Psoas muscle (tissue), 7 donors: ENCODE measurements at regions not wholly inside any gene's neighbourhood (a gene's known extent, or its start where the extent isn't known, plus 50 kb on each side); places are given as distances from the start of the nearest gene placed in this dataset.

Source experiments
- ATAC-seq, 4 donors: fragments of 200-7000 bp; cut with Tn5 transposase; one replicate each; pipeline ENCODE4 v1.9.1; 2020; ENCODE audit warnings: moderate library complexity in 3 of 4, mild to moderate bottlenecking in 2 of 4
- DNase-seq, 2 donors: peaks; one replicate each; pipeline ENCODE4 v3.0.0-alpha.2; 2020
- H3K27ac ChIP-seq: fragments of 200-600 bp; one replicate; pipeline ENCODE4 v1.8.0; 2022
- H3K27me3 ChIP-seq, 3 donors: fragments of 200-600 bp in 1 of 3; one replicate each; pipeline versions ENCODE4 v1.6.1 to v1.8.0; 2013 to 2022; ENCODE audit warnings: low read length in 2 of 3, mild to moderate bottlenecking in 2 of 3, moderate library complexity in 1 of 3; ENCODE audit not compliant: insufficient read depth in 3 of 3
- H3K36me3 ChIP-seq, 2 donors: fragments of 200-600 bp in 1 of 2; one replicate each; pipeline versions ENCODE4 v1.6.1 to v1.8.0; 2013 to 2022; ENCODE audit warnings: low read depth in 1 of 2, mild to moderate bottlenecking in 1 of 2, moderate library complexity in 1 of 2; ENCODE audit not compliant: insufficient read depth in 1 of 2
- H3K4me1 ChIP-seq: fragments of 200-600 bp; one replicate; pipeline ENCODE4 v1.8.0; 2022
- H3K4me3 ChIP-seq: fragments of 200-600 bp; one replicate; pipeline ENCODE4 v1.8.0; 2022; ENCODE audit warnings: mild to moderate bottlenecking
- H3K9me3 ChIP-seq: fragments of 200-600 bp; one replicate; pipeline ENCODE4 v1.8.0; 2022
- WGBS, 3 donors: extraction: QIAGEN DNeasy Blood & Tissue Kit; methylation state at CpG; one replicate each; pipeline versions ENCODE4 v1.1.6 to v1.1.7; 2013; 5-methylcytosine and 5-hydroxymethylcytosine counted together
- intact Hi-C, 2 donors: fragments of 100-400 bp; cut with DNase I; formaldehyde crosslinking; loops; one replicate each; pipeline versions ENCODE4 v1.11.0 to v1.14.2; 2022
- TF ChIP-seq, protein P1 (sequence below): fragments of 200-600 bp; IDR thresholded peaks from one replicate; pipeline ENCODE4 v1.8.0; 2022; ENCODE audit warnings: antibody characterized with exemption
- donor health status: healthy with polysubstance abuse.
- donor health status: DM: no; HTN: no; CAD: no; lungs with moderate emphysema.
- donor health status: Bipolar disorder and iron deficiency.
- donor health status: healthy.
- donor health status: DM: yes; HTN: yes; CAD: no.
- donor health status: DM: no; HTN: no; CAD: no.
- donor health status: DM: yes; HTN: yes; CAD: no.

DNA sequence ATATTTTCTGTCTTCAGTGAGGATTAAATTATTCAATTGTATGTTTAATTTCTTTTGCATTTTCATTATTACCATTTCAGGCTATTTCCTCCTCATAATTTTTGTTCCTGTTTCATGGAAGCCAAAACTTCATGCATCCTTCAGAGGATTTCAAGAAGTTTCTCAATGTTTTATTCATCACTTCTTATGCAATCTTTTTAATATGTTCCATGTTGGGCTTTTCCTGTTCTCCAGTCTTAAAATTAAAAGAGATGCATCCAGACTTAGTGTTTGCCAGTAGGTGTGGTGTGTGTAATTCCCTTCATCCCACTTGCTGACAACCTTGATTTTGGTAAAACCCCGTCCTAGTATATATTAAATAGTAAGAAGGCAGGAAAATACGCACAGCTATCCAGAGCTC is 190.0 kb downstream of the EN1 start:
- 87 to 92% (median 87%) methylated on average over 2 of the region's 2 CpGs for WGBS, 3 donors
- TF ChIP-seq, protein P1, sequence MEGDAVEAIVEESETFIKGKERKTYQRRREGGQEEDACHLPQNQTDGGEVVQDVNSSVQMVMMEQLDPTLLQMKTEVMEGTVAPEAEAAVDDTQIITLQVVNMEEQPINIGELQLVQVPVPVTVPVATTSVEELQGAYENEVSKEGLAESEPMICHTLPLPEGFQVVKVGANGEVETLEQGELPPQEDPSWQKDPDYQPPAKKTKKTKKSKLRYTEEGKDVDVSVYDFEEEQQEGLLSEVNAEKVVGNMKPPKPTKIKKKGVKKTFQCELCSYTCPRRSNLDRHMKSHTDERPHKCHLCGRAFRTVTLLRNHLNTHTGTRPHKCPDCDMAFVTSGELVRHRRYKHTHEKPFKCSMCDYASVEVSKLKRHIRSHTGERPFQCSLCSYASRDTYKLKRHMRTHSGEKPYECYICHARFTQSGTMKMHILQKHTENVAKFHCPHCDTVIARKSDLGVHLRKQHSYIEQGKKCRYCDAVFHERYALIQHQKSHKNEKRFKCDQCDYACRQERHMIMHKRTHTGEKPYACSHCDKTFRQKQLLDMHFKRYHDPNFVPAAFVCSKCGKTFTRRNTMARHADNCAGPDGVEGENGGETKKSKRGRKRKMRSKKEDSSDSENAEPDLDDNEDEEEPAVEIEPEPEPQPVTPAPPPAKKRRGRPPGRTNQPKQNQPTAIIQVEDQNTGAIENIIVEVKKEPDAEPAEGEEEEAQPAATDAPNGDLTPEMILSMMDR = no peak

DNA sequence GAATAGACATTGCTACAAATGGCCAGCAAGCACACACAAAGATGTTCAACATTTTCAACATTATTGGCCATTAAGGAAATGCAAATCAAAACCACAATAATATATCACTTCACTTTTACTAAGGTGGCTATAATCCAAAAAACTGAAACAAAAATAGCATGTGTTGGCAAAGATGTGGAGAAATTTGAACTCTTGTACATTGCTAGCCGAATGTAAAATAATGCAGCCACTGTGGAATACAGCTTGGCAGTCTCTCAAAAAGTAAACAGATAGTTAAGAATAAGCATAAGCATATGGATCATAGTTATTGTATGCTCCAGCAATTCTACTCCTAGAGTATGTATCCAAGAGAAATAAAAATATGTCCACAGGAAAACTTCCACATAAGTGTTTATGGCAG is 192.5 kb downstream of the EN1 start:
- 12 to 26% (median 17%) methylated on average over 1 of the region's 1 CpG for WGBS, 3 donors
- Histone ChIP-seq H3K36me3 (no peaks in the 10 kb centered on the region), H3K9me3 (peaks cover 5% of the 10 kb centered on the region), H3K27ac (no peak overlapping the region), H3K4me1 (no peaks in the 10 kb centered on the region), H3K4me3 (no peak overlapping the region), H3K27me3 (peaks cover 0 to 2% (median 0%) of the 10 kb centered on the region in 3 donors)
- DNase-seq (no peak), ATAC-seq (no peak)
- intact Hi-C loops = no loop called here
- TF ChIP-seq, protein P1 = no peak

More for the DNA sequence above, 190.0 kb downstream of the EN1 start:
- intact Hi-C loops = no loop called here
- Histone ChIP-seq H3K4me1 (no peaks in the 10 kb centered on the region), H3K9me3 (no peaks in the 10 kb centered on the region), H3K27ac (no peak overlapping the region), H3K36me3 (no peaks in the 10 kb centered on the region), H3K27me3 (no peaks in the 10 kb centered on the region), H3K4me3 (no peak overlapping the region)
- DNase-seq (no peak), ATAC-seq (no peak)

DNA sequence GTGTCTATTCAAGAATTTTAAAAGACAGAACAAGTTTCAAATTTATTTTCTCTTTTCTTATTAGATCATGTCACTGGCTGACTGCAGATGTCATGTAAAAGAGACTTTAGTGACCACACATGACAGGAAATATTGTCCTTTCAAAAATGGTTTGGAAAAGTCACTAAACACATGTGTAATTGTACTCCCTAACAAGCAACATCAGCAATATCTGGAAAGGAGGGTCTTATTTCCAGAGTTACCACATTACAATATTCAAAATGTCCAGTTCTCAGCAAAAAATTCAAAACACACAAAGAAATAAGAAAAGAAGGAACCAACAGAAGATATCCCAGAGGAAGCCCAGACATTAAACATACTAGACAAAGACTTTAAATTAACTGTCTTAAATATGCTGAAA is 197.1 kb downstream of the EN1 start:
- peaks cover 5% of the 10 kb centered on the region for H3K9me3 ChIP-seq
- H3K27ac ChIP-seq = no peak overlapping the region
- DNase-seq (no peak), ATAC-seq (no peak)
- TF ChIP-seq, protein P1 = no peak
- no peaks in the 10 kb centered on the region for H3K4me1 ChIP-seq
- H3K4me3 ChIP-seq = no peak overlapping the region
- intact Hi-C loops = no loop called here
- H3K27me3 ChIP-seq = peaks cover 0 to 2% (median 0%) of the 10 kb centered on the region in 3 donors
- no peaks in the 10 kb centered on the region for H3K36me3 ChIP-seq

- Histone ChIP-seq H3K27me3 (peaks cover 0 to 2% (median 0%) of the 10 kb centered on the region in 3 donors), H3K27ac (no peak overlapping the region), H3K4me1 (no peaks in the 10 kb centered on the region), H3K9me3 (peaks cover 2% of the 10 kb centered on the region), H3K4me3 (no peak overlapping the region), H3K36me3 (no peaks in the 10 kb centered on the region)
- DNase-seq (no peak), ATAC-seq (no peak)
- intact Hi-C loops = no loop called here
- TF ChIP-seq, protein P1 = no peak
- 74 to 89% (median 79%) methylated on average over 7 of the region's 7 CpGs for WGBS, 3 donors
These were observed 201.6 kb downstream of the EN1 start for GRCh38 chr2:118645876-118646275.

- no peak overlapping the region for H3K27ac ChIP-seq
- no peak overlapping the region for H3K4me3 ChIP-seq
- no peaks in the 10 kb centered on the region for H3K4me1 ChIP-seq
- no peaks in the 10 kb centered on the region for H3K9me3 ChIP-seq
- WGBS, 3 donors = 39 to 58% (median 45%) methylated on average over 4 of the region's 4 CpGs
- TF ChIP-seq, protein P1 = no peak
- no peak for ATAC-seq
- H3K36me3 ChIP-seq = no peaks in the 10 kb centered on the region
- intact Hi-C loops = no loop called here
- no peak for DNase-seq
- H3K27me3 ChIP-seq = no peaks in the 10 kb centered on the region
These were observed 203.3 kb downstream of the EN1 start for GRCh38 chr2:118644190-118644589.
